Cardiac muscle cell (in vitro differentiated cells and primary cell): ENCODE measurements at regions not wholly inside any gene's neighbourhood (a gene's known extent, or its start where the extent isn't known, plus 50 kb on each side); places are given as distances from the start of the nearest gene placed in this dataset.
A peak's percentile ranks its signal among the peaks of the same experiment; 100 is the strongest.

Experiments used
- DNase-seq, 2 donors: peaks; one replicate each; pipeline versions ENCODE4 v3.0.0 to v3.0.0-alpha.2; 2010 to 2017; ENCODE audit warnings: low read depth in 1 of 2, low spot score in 1 of 2
- H3K27ac ChIP-seq: fragments of 200-600 bp; sonication (generic); 2 replicates; pipeline ENCODE4 v1.5.1; 2016
- H3K27me3 ChIP-seq: fragments of 200-600 bp; sonication (generic); 2 replicates; pipeline ENCODE4 v1.6.0; 2016; ENCODE audit warnings: control low read depth
- H3K36me3 ChIP-seq: fragments of 200-600 bp; sonication (generic); 2 replicates; pipeline ENCODE4 v1.5.1; 2016; ENCODE audit warnings: control low read depth
- H3K4me1 ChIP-seq: fragments of 200-600 bp; sonication (generic); 2 replicates; pipeline ENCODE4 v1.8.1; 2017; ENCODE audit warnings: low read depth, mild to moderate bottlenecking, mixed run types
- H3K4me3 ChIP-seq: fragments of 200-600 bp; sonication (generic); 2 replicates; pipeline ENCODE4 v1.5.1; 2016; ENCODE audit warnings: mild to moderate bottlenecking
- H3K9me3 ChIP-seq: fragments of 200-600 bp; sonication (generic); 2 replicates; pipeline ENCODE4 v1.5.1; 2017; ENCODE audit warnings: low read depth, mild to moderate bottlenecking, control low read depth
- CTCF ChIP-seq: IDR thresholded peaks from 2 replicates; pipeline ENCODE4 v1.5.1; 2012; ENCODE audit warnings: low read depth, mild to moderate bottlenecking, low read length

- no peak for TF ChIP-seq CTCF
- no peaks in the 10 kb centered on the region for H3K36me3 ChIP-seq
Observed at GRCh38 chr4:143082701-143083100, 102.0 kb upstream of the USP38 start.

GRCh38 chr4:143083756-143084472 lies 100.8 kb upstream of the USP38 start:
- Histone ChIP-seq H3K27ac (no peak overlapping the region), H3K4me3 (no peak overlapping the region), H3K27me3 (no peaks in the 10 kb centered on the region), H3K36me3 (no peaks in the 10 kb centered on the region), H3K9me3 (no peaks in the 10 kb centered on the region), H3K4me1 (peaks cover 1% of the 10 kb centered on the region)
- TF ChIP-seq CTCF: no peak
- peak in 1 of 2 donors; percentile 7 for DNase-seq

More at GRCh38 chr4:143082701-143083100, 102.0 kb upstream of the USP38 start:
- DNase-seq: peak in 1 of 2 donors; percentile 13
- Histone ChIP-seq H3K9me3 (no peaks in the 10 kb centered on the region), H3K27ac (no peak overlapping the region), H3K27me3 (no peaks in the 10 kb centered on the region), H3K4me1 (no peaks in the 10 kb centered on the region), H3K4me3 (no peak overlapping the region)

GRCh38 chr4:143084566-143084965 lies 100.2 kb upstream of the USP38 start:
- H3K4me1 ChIP-seq: peaks cover 6% of the 10 kb centered on the region
- H3K27ac ChIP-seq: no peak overlapping the region
- no peak overlapping the region for H3K4me3 ChIP-seq
- no peak for TF ChIP-seq CTCF
- no peak for DNase-seq
- H3K27me3 ChIP-seq: no peaks in the 10 kb centered on the region
- H3K9me3 ChIP-seq: no peaks in the 10 kb centered on the region
- H3K36me3 ChIP-seq: no peaks in the 10 kb centered on the region

GRCh38 chr4:143085224-143085623 lies 99.5 kb upstream of the USP38 start:
- Histone ChIP-seq H3K36me3 (no peaks in the 10 kb centered on the region), H3K27ac (no peak overlapping the region), H3K9me3 (no peaks in the 10 kb centered on the region), H3K4me1 (peaks cover 6% of the 10 kb centered on the region), H3K4me3 (no peak overlapping the region), H3K27me3 (no peaks in the 10 kb centered on the region)
- peak in 1 of 2 donors; percentile 9 for DNase-seq
- TF ChIP-seq CTCF: peak; percentile 7

GRCh38 chr4:143085659-143086058 lies 99.1 kb upstream of the USP38 start:
- Histone ChIP-seq H3K4me1 (peaks cover 6% of the 10 kb centered on the region), H3K9me3 (no peaks in the 10 kb centered on the region), H3K4me3 (no peak overlapping the region), H3K36me3 (no peaks in the 10 kb centered on the region), H3K27me3 (no peaks in the 10 kb centered on the region), H3K27ac (no peak overlapping the region)
- no peak for DNase-seq
- TF ChIP-seq CTCF: no peak
